Fibroblast of peridontal ligament (primary cell): ENCODE measurements at regions not wholly inside any gene's neighbourhood (a gene's known extent, or its start where the extent isn't known, plus 50 kb on each side); places are given as distances from the start of the nearest gene placed in this dataset.

ENCODE experiments used
- DNase-seq: peaks from one replicate; pipeline ENCODE4 v3.0.0-alpha.2; 2010; ENCODE audit errors: extremely low read depth

DNA sequence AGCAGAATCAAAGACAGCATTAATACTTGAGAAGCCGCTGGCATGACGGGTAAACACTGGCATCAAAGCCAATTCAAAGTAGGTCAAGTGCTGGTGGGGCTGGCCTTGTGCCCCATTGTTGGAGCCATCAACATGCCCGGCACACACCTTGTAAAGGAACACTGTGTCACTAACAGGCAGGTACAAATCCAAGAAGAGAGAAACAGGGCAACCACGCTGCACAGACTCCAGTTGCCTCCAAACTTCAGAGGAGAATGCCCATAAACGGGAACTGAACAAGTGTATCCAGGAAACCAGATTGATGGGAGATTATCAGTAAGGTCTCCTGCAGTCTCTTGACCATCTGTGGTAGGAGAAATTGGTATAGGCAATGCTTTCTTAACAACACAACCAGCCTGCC is 127.0 kb upstream of the STXBP5 start:
- no peak for DNase-seq

DNA sequence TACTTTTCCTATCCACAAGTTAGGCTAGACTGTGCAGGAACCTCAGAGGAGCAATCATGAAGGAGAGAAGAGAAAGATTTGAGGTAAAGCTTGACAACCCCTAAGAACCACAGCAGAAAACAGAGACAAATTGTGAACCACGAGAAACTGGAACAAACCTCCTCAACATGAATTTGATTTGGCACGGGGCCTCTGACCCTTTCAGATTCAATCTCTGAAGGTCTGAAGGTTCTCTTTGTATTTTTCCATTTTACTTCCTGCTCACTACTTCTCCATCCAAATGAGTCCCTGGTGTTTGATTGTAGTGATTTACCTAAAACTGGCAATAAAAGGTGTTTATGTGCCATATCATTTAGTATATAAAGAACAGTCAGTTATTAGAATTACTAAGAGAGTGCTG is 126.1 kb upstream of the STXBP5 start:
- no peak for DNase-seq

GRCh38 chr6:147078602-147079001 is 125.6 kb upstream of the STXBP5 start:
- no peak for DNase-seq

- no peak for DNase-seq
These were observed 124.0 kb upstream of the STXBP5 start for GRCh38 chr6:147080225-147080624.

- no peak for DNase-seq
These were observed 123.1 kb upstream of the STXBP5 start for GRCh38 chr6:147081076-147081609.

DNA sequence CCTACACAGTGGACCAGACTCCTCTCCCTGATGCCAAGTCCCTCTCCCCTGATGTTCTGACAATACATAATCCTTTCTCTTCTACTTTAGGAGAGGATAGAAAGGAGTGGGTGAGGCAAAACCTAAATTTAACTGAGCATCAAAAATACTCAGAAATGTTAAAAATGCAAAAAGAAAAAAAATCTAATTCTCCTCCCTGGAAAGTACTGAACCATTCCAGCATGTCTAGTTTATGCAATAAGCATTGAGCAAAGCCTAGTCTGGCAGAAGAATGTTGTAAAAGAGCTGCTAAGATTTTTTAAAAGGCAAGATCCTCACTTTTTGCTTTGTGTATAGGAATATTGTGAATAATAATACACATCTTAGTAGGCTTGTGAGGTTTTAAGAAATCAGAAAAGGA is 116.6 kb upstream of the STXBP5 start:
- peak; percentile 63 for DNase-seq

GRCh38 chr6:147088861-147089260 is 115.4 kb upstream of the STXBP5 start:
- DNase-seq: no peak

GRCh38 chr6:147095316-147095715 is 108.9 kb upstream of the STXBP5 start:
- peak; percentile 42 for DNase-seq

- DNase-seq: peak; percentile 81
These were observed 104.2 kb upstream of the STXBP5 start for GRCh38 chr6:147099974-147100373.

GRCh38 chr6:147103007-147103406 is 101.2 kb upstream of the STXBP5 start:
- no peak for DNase-seq

GRCh38 chr6:147103694-147104093 is 100.5 kb upstream of the STXBP5 start:
- DNase-seq: no peak

- no peak for DNase-seq
These were observed 98.4 kb upstream of the STXBP5 start for GRCh38 chr6:147105786-147106185.

- DNase-seq: peak; percentile 78
These were observed 97.3 kb upstream of the STXBP5 start for GRCh38 chr6:147106759-147107401.

DNA sequence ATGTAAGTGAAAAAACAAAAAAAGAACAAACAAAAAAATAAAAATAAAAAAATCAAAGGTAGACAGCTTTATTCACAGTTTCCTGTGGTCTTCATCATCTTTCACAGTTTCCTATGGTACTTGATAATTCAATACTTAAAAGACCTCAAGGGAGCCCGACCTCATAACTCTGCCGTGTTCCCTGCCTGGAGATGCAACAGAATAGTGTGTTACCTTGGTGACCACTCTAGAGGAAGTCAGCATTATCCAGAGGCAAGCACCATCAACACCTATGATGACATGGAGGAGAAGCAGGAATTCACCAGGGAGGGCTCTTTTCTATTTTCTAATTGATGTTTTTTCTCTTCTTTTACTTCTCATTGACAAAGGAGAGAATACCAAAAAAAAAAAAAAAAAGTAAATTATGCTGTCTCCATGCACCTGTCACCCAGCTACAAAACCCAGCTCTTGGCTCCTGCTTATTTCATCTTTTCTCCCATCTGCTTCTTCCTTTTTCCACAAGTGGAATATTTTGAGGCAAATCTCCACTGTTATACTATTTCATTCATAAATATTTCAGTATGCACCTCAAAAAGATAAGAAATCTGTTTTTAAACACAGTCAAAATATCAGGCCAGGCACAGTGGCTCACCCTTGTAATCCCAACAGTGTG is 95.8 kb upstream of the STXBP5 start:
- no peak for DNase-seq

DNA sequence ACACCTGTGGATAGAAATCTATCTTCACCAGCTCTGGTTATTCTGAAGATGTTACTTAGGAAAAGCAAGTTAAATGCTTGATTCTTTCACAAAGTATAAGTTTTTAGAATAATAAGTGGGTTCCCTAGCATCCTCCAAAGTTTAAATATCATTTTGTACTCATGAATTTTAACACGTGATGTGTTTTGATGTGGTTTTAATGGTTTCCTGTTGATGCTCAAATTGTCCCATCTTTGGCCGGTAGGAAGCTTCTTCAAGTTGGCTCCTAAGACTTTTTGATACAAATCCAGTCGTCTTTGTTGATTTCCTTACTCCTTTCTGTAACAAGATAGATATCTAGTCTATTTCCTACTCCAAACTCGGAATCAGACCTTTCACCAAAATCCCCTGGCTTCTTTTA is 94.5 kb upstream of the STXBP5 start:
- DNase-seq: no peak

GRCh38 chr6:147116056-147116455 is 88.2 kb upstream of the STXBP5 start:
- no peak for DNase-seq

GRCh38 chr6:147117011-147117410 is 87.2 kb upstream of the STXBP5 start:
- DNase-seq: no peak

DNA sequence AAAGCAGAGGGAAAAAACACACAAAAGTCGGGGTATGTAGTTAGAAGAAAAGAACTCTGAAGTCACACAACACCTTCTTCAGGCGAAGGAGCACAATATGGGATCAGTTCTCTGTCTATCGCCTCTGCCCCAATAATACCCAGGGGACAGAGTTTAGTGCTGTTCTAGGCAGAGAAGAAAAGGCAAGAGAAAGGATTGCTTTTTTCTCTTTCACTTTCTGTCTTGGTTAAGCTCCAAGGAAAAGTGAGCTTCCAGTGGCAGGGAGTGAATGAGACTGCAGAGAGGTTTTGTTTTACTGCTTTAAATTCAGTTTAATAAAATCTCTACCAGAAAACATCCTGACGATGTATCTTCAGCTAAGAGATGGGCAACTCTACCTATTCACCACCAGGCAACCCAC is 86.6 kb upstream of the STXBP5 start:
- DNase-seq: peak; percentile 83

GRCh38 chr6:147119310-147119709 is 84.9 kb upstream of the STXBP5 start:
- DNase-seq: no peak

- DNase-seq: no peak
These were observed 81.4 kb upstream of the STXBP5 start for GRCh38 chr6:147122823-147123222.

- no peak for DNase-seq
These were observed 77.6 kb upstream of the STXBP5 start for GRCh38 chr6:147126618-147127022.

GRCh38 chr6:147127587-147127986 is 76.6 kb upstream of the STXBP5 start:
- no peak for DNase-seq

GRCh38 chr6:147128056-147128455 is 76.2 kb upstream of the STXBP5 start:
- no peak for DNase-seq
